HTR-8/SVneo (cell line): ENCODE measurements at regions not wholly inside any gene's neighbourhood (a gene's known extent, or its start where the extent isn't known, plus 50 kb on each side); places are given as distances from the start of the nearest gene placed in this dataset.
A peak's percentile ranks its signal among the peaks of the same experiment; 100 is the strongest.
"Not testable (repeated sequence)": the region's sequence is repeated elsewhere in the genome, so short reads cannot be mapped to it uniquely, and the experiment has no call there.

Experiments used
- DNase-seq: peaks from one replicate; pipeline ENCODE4 v3.0.0; 2011; ENCODE audit warnings: low spot score, mixed read lengths; ENCODE audit not compliant: insufficient read length
- FAIRE-seq: peaks from 2 replicates; lab custom pipeline; 2011; peaks lifted over from hg19 to GRCh38; lab: Jason Lieb, UNC

DNA sequence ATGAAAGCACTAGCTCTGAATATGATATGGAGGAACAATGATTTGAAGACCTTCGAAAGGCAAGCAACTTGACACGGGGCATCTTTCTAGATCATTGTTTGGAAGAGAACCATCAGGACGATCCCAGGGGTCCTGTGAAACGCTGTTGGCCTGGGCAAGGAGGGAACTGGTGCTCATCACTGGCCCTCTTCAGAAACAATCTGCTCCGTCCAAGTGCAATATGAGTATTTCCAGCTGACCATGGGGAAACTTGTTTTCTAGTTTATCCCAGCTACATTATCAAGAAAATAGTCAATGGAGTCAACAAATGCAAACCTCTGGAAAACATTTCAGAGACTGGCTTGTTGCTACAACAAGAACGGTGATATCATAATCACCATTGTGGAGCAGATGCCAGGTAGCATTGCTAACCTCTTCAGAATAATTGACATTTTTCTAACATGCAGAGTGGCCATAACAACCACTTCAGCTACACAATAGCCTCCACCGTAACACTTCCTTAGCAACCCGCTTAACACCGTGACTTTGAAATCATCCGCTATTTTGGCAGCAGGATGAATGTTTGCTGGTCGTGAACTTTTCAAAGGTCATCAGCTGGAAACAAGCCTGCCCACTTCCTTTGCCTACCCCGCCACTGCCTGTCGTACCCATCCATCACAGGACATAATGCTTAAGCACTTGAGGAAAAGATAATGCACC lies 112.0 kb upstream of the PDE10A start:
- FAIRE-seq (no peak), DNase-seq (no peak)

DNA sequence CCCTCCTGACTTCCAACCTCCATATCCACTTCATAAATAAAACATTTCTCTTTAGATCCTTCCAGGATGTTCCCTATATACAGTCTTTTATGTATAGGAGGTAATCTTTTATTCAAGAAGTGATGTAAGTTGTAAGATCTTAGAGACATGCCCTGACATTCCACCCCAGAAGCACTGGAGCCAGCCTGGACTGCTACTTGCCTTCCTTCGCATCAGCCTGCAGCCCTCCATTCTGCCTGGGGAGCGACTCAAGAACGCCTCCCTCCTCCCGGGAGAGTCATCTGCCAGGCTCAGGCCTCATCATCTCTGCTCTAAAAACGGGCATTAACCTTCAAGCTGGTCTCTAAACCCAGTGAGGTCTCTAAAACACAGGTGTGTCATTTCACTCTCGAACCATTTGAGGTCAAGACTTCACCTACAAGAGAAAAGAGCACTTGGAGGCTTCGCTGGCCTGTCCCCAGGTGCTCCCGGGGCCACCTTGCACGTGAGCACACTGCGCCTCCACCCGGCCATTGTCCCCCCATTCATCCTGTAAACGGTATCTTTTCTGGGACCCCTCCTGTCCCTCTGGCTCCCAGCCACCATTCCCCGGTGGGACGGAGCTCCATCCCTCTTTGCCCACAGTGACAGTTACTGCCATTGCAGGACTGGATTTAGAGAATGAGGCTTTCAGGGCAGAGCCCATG lies 107.5 kb upstream of the PDE10A start:
- FAIRE-seq: no peak

DNA sequence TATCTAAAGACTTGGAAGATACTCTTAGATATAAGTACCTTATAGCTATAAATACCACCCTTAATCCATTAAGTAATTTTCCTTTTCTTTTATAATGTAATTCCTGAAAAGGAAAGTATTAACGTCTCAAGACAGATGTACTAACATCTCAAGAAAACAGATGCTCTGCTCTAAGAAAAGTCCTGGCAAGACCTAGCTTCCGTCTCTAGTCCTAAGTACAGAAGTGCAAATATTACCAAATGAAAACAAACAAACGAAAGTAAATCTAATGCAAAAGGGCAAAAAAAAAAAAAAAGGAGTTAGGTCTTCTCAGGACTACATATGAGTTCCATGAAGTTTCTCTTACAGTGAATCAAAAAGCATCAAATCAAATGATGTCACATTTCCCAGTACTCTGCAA lies 106.8 kb upstream of the PDE10A start:
- no peak for FAIRE-seq
- no peak for DNase-seq

More for the DNA sequence above, 107.5 kb upstream of the PDE10A start:
- no peak for DNase-seq

DNA sequence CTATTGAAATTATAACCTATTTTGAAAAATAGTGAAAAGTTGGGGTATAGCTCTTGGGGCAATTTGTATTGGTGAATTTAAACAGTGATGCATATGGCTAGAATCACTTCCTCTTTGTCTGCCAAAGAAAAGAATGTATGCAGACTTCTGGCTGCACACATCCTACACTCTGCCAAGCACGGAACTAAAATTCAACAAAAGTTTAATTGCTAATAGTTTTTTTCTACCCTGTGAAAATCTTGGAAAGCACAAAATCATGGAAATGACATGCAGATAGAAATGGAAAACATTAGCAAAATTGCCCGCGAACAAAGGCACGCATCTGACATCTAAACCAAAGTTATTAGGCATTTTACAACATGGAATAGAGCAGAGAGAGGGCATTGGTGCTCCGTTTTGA lies 106.4 kb upstream of the PDE10A start:
- FAIRE-seq: no peak
- no peak for DNase-seq

DNA sequence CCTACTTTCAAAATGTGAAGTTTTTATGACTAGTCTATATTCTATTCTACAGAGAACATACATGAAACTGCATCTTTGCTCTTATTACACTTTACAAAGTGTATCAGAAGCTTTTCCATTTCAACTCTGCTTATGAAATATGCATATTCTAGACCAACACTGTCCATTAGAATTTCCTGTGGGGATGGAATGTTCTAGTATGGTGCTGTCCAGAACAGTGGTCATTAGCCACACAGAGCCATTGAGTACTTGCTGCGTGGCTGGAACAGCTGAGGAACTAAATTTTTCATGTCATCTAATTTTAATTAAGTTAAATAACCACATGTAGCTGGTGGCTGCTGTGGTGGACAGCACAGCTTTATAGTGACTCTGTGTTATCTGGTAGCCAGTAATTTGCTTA lies 105.9 kb upstream of the PDE10A start:
- no peak for FAIRE-seq

DNA sequence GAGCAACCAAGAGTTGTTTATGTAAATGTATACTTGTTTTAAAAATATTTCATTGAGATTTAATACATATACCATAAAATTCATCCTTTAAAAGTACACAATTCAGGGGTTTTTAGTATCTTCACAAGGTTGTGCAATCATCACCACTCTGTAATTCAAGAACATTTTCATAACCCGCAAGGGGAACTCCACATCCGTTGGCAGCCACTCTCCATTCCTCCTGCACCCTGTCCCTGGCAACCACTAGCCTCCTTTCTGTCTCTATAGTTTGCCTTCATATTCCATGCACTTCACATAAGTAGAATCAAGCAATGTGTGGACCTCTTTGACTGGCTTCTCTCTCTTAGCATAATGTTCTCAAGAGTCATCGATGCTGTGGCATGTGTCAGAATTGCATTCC lies 104.2 kb upstream of the PDE10A start:
- FAIRE-seq (no peak), DNase-seq (no peak)

More for the DNA sequence above, 105.9 kb upstream of the PDE10A start:
- no peak for DNase-seq

DNA sequence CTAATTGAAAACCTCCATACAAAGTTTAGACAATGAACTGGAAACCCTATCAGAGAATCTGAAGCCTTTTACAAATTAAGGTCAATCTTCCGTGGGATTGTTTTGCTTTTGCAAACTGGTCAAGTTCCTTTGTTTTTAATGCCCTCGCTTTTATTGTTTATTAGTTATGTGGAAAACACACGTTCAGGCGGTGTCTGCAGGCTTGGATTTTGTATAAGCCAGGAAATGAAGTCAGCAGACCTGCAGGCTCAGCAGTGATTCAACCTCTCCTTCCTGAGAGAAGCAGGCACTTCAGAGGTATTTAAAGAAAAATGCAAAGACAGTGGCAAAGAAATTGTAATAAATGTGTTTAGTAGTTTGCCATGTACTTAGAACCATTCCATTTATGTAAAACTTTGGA lies 103.4 kb upstream of the PDE10A start:
- peak; percentile 8 for DNase-seq
- no peak for FAIRE-seq

DNA sequence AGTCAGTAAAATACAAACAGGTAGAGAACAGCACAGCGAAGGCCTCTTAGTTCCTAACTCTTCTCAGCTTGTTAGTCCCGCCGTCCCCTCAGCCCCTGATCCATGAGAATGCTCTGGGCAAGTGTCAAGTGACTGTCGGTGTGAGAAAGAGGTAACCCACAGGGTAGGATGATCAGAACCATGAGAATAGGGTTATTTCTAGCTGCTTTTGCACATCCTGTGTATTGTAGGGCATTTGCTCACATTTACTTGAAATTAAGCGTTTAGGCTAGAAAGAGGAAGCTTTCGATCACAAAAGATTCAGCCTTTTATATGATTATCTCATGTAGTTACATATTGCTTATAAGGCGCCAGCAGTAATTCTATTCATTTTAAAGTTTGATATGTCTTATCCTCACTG lies 103.0 kb upstream of the PDE10A start:
- FAIRE-seq: no peak

DNA sequence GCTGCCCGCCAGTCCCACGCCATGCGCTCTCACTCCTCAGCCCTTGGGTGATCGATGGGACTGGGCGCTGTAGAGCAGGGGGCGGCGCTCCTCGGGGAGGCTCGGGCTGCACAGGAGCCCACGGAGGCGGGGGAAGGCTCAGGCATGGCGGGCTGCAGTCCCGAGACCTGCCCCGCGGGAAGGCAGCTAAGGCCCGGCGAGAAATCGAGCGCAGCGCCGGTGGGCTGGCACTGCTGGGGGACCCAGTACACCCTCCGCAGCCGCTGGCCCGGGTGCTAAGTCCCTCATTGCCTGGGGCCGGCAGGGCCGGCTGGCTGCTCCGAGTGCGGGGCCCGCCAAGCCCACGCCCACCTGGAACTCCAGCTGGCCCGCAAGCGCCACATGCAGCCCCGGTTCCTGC lies 102.2 kb upstream of the PDE10A start:
- FAIRE-seq, DNase-seq: not testable (repeated sequence)

More for the DNA sequence above, 103.0 kb upstream of the PDE10A start:
- no peak for DNase-seq

DNA sequence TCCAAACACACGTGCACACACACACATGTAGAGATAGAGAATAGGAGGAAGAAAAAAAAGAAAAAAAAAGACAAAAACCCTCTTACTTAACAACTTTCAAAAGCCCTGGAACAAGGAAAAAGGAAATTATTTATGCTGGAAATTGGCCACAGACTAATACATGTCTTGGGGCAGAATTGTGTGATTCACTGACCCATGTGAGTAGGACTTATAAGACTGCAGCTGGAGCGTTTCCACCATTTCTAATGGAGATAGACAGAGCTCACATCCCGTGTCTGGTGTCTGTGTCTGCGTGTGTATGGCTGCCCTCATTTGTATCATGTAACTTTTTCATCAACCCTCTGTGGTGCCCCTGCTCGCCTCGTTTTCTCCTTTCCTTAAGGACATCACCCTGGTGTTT lies 99.8 kb upstream of the PDE10A start:
- DNase-seq: no peak
- FAIRE-seq: no peak

DNA sequence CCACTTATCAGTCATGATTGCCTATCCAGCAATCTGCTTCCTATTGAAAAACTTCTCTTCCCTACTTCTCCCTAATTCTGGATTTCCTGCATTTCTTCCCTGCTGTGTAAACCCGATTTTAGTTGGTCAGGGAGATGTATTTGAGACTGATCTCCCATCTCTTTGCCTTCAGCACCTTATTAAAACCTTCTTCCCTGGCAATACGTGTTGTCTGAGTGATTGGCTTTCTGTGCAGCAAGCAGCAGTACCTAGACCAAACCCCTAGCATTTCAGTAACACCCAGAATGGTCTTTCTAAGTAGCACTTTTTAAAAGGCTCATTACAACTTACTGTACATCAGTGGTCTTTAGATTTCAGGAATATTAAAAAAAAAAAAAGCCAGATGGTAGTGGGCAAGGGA lies 99.1 kb upstream of the PDE10A start:
- FAIRE-seq (no peak), DNase-seq (no peak)

DNA sequence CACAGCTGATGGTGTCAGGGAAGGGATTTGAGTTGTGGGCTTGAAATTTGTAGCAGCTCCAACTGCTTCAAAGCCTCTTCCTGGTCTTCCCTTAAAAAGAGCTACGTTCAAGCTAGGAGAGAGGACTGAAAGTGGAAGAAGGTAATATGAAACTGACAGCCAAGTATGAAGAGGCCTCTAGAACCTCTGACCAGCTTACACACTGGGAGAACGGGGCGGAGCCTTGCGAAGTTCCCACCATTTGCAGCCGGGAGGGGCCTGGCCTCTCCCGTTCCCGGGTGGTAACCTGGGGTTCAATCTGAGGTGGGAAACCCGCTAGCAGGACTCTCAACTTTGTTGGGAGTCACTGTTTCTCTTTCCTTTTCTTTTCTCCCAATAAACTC lies 97.8 kb upstream of the PDE10A start:
- DNase-seq (no peak), FAIRE-seq (no peak)

DNA sequence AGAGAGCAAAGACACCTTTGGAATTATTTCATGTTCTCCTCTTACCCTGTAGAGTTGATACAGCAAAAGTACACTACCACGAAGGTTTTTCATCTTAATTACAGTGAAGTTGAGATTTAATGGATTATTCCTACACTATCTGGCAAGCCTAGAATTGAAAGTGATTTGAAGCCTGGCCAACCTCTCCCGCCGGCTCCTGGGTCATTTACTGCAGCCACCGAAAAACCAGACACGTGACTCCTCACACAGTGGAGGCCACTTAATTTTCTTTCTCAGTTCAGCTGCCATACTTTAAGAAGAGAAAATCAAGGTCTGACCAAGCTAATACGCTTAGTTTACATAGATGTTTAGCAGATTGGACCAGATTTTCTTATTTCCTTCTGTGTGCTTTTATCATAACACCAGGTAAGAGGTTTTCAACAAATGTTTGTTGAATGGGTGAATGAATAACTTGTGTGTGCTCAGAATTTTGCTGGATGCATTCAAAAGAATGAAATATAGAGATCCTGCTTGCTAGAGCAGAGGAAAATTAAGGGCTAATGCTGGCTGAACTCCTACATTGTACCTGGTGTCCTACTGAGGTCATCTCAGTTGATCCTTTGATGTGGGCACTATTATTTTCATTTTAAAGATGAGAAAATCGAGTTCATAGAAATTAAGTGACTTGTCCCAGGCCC lies 97.2 kb upstream of the PDE10A start:
- DNase-seq (no peak), FAIRE-seq (no peak)

DNA sequence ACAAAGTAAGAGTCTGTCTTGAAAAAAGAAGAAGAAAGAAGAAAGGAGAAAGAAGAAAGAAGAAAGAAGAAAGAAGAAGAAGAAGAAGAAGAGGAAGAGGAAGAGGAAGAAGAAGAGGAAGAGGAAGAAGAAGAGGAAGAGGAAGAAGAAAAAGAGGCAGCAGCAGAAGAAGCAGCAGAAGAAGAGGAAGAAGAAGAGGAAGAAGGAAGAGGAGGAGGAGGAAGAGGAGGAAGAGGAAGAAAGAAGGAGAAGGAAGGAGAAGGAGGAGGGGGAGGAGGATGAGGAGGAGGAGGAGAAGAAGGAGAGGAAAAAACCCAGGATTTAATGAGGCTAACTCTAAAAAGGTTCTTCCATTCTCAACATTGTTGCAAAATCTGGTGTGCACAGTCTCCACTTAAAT lies 95.4 kb upstream of the PDE10A start:
- FAIRE-seq (no peak), DNase-seq (no peak)

DNA sequence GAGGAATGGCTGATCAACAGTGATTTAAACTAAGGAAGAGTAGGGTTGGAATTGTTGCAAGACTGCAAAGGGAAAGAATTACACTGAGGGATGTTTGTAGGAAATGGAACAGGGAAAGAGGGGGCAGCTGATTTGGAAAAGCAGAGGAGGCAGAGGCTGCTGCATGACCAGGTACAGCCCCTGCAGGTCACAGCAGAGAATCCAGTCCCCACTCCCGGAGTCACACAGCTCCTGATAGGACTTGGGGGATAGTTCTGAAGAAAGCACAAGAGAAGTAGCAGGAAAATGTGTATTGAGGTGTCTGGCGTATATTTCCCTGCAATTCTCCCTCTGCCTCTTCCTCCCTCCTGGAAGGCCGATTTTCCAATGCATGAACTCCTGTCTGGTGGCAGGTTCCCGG lies 92.5 kb upstream of the PDE10A start:
- FAIRE-seq (no peak), DNase-seq (no peak)

DNA sequence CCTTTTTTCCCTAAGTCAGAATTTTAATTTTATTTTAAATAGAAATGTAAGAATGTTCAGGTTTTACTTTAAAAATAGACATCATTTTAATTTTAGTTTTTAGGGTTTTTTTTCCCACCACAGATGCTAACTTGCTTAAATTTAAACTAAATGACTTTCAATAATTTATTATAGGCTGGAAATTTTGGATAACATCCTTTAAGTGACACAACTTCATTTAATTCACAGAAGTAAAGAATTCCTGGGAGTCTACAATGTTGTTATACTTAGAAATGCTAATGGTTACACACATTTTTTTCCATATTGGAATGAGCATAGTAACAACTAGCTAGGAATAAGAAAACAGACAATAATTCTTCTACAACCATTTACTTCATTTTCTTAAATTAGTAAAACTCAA lies 90.5 kb upstream of the PDE10A start:
- DNase-seq (no peak), FAIRE-seq (no peak)

DNA sequence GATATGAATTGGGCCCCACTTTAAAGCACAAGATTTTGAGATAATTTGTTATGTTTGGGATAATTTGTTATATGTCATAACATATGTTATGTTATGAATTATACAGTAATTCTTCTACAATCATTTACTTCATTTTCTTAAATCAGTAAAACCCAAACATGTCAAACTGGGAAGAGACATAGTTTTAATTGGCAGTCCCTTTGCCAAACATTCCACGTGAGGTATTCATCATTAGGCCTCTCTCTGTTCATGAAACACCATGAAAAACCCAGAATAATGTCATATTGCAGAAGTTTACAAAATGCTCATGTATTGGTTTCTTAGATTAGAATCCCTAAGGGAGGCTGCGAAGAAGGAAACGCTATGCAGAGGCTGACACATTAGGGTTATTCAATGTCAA lies 89.4 kb upstream of the PDE10A start:
- DNase-seq (no peak), FAIRE-seq (no peak)

DNA sequence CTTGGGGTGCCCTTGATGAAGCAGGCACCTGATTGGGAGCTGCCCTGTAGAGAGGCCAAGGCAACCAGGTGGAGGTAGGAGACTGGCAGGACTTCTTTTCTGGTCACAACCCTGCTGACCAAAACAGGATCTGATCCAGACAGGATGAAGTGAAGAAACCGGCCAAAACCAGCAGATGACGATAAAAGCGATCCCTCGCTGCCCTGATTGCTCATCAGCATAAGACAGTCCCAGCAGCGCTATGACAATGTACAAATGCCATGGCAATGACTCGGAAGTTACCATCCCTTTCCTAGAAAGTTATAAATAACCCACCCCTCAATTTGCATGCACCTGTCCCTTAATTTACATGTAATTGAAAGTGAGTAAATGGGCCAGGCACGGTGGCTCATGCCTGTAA lies 88.4 kb upstream of the PDE10A start:
- no peak for DNase-seq
- FAIRE-seq: no peak

DNA sequence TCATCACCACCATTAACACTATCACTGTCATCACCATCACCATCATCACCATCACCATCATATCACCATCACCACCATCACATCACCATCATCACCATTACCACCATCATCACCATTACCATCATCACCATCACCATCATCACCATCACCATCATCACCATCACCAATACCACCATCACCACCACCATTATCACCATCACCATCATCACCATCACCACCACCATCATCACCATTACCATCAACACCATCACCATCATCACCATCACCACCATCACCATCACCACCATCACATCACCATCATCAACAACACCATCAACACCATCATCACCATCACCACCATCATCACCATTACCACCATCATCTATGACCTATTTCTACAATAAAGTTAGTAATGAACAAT lies 86.1 kb upstream of the PDE10A start:
- DNase-seq (no peak), FAIRE-seq (peak; percentile 99)

DNA sequence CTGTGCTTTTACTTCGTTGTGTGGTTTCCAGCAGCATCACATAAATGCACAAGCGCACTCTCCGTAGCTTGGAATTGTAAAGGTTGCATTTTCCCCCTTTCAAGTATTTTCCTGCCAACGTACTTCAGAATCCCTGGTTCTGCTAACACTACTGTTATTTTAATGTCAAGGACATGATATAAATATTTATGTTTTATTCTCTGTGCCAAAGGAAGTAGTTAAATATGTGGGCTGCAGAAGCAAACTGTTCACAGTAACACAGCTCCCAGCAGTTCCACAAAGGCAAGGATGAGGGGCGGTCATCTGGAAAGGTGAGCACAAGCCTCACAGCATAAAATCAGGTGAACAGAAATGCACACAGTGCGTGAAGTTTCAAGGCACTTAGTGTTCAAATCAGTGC lies 85.3 kb upstream of the PDE10A start:
- DNase-seq: no peak
- no peak for FAIRE-seq

DNA sequence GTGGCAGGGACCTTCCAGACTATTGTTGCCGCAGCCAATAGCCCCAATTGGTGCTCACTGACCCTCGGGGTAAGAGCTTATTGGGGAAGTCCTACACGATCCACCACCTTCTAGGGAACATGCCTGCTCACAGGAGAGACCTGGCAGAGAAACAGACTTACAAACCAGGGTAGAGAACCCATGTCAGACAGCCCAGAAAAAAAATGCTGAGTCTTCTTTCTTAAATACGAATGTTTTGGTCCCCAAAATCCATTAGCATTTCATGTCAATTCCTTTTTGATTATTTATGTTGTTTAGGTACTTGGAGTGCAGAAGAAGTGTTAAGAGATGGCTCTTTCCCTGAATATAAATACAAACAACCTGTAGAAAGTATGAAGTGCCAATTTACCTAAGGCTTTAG lies 84.9 kb upstream of the PDE10A start:
- no peak for DNase-seq
- no peak for FAIRE-seq

DNA sequence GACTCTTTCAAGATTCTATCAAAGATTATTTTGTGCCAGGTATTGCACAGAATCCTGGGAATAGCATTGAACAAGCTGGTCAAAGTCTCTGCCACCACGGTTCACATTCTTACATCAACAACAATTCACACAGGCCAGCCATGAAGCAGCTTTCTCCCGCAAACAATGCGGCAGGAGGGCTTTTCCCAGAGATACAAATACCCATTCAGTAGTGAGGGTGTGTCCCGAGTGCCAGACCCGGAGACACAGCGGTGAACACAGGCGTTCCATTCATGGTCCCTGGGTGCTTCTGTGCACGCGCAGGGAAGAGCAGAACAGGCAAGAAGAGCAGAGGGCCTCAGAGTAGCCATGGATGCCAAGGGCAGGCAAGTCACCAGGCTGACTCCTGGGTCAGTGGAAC lies 83.3 kb upstream of the PDE10A start:
- no peak for DNase-seq
- no peak for FAIRE-seq
